Prostate gland (tissue), 2 donors: ENCODE measurements at regions not wholly inside any gene's neighbourhood (a gene's known extent, or its start where the extent isn't known, plus 50 kb on each side); places are given as distances from the start of the nearest gene placed in this dataset.

ENCODE experiments used
- CTCF ChIP-seq, 4 experiments: fragments of 200-600 bp in 2 of 4; fragments of 450-650 bp in 2 of 4; sonication (generic) in 2 of 4; IDR thresholded peaks; 1 replicate in 3 of 4; 2 replicates in 1 of 4; pipeline ENCODE4 v1.5.1; 2016 to 2019; ENCODE audit warnings: antibody characterized with exemption in 4 of 4, mild to moderate bottlenecking in 2 of 4, moderate library complexity in 2 of 4
- POLR2A ChIP-seq: fragments of 450-650 bp; IDR thresholded peaks from one replicate; pipeline ENCODE4 v1.6.1; 2016; ENCODE audit warnings: antibody characterized with exemption, mild to moderate bottlenecking

- TF ChIP-seq CTCF (IDR thresholded peaks at IDR 0.05) (no peak), POLR2A (no peak)
These were observed 69.5 kb upstream of the ZNF438 start for GRCh38 chr10:31101123-31101522.
